ENCODE measurements at regions not wholly inside any gene's neighbourhood (a gene's known extent, or its start where the extent isn't known, plus 50 kb on each side); places are given as distances from the start of the nearest gene placed in this dataset.

GRCh38 chr7:51455513-51455912 lies 138.9 kb upstream of the COBL start:
- Histone ChIP-seq H3K23ac (ENCODE audit: insufficient read length) (no peak overlapping the region), H3K4me3 (ENCODE audit: extremely low read depth in 1 of 4, insufficient read depth in 2 of 4, low read depth in 3 of 4, low read length in 4 of 4) (no peak overlapping the region), H2BK15ac (ENCODE audit: low read length) (no peak overlapping the region), H3K36me3 (ENCODE audit: control insufficient read depth in 2 of 4, insufficient read depth in 4 of 4, low read length in 3 of 4) (no peaks in the 10 kb centered on the region), H3K9me3 (ENCODE audit: insufficient read depth in 2 of 2, low read depth in 1 of 2, low read length in 1 of 2) (no peaks in the 10 kb centered on the region), H3K4ac (replicated peaks; ENCODE audit: insufficient read length, low read depth, low read length) (no peak overlapping the region), H3K27ac (ENCODE audit: low read depth, low read length) (no peak overlapping the region), H2AFZ (ENCODE audit: low read length) (0 out of 2 replicates have a peak overlapping the region, but pooled peaks have one; percentile 1), H4K91ac (replicated peaks; ENCODE audit: insufficient read length, low read length) (no peak overlapping the region), H4K20me1 (replicated peaks in 1 of 2; ENCODE audit: control insufficient read depth in 1 of 2, insufficient read depth in 2 of 2, low read length in 2 of 2) (no peaks in the 10 kb centered on the region), H2BK120ac (replicated peaks; ENCODE audit: low read depth, low read length) (no peak overlapping the region), H3K79me1 (ENCODE audit: low read depth, low read length) (no peaks in the 10 kb centered on the region), H2AK5ac (ENCODE audit: low read depth, low read length) (no peak overlapping the region), H3K27me3 (replicated peaks in 1 of 4; ENCODE audit: control insufficient read depth in 3 of 4, extremely low read depth in 1 of 4, insufficient read depth in 3 of 4, low read length in 3 of 4) (peaks cover 0 to 9% (median 6%) of the 10 kb centered on the region in 4 experiments; a peak in 3 of 7 replicates), H3K9ac (replicated peaks in 1 of 4; ENCODE audit: extremely low read depth in 1 of 4, low read depth in 3 of 4, low read length in 3 of 4) (no peak overlapping the region), H3K18ac (ENCODE audit: extremely low read depth, low read length) (no peak overlapping the region), H3K23me2 (ENCODE audit: low read depth, low read length) (no peaks in the 10 kb centered on the region), H3K56ac (replicated peaks; ENCODE audit: insufficient read length, low read depth, low read length) (no peak overlapping the region), H4K5ac (ENCODE audit: insufficient read length, low read depth, low read length) (no peak overlapping the region), H3K79me2 (ENCODE audit: control insufficient read depth in 1 of 2, insufficient read depth in 2 of 2, low read length in 2 of 2) (no peaks in the 10 kb centered on the region), H3K4me1 (replicated peaks in 1 of 4; ENCODE audit: control insufficient read depth in 3 of 4, insufficient read depth in 4 of 4, low read length in 3 of 4) (peaks cover 0 to 14% (median 7%) of the 10 kb centered on the region in 4 experiments; a peak in 5 of 7 replicates), H4K8ac (ENCODE audit: extremely low read depth, insufficient read depth, low read length) (no peak overlapping the region), H2BK20ac (ENCODE audit: low read length) (no peak overlapping the region), H3K14ac (ENCODE audit: insufficient read length) (no peak overlapping the region), H2BK5ac (ENCODE audit: low read depth, low read length) (no peak overlapping the region), H2BK12ac (ENCODE audit: low read depth, low read length) (no peak overlapping the region), H3K4me2 (ENCODE audit: insufficient read depth in 1 of 2, low read depth in 2 of 2, low read length in 2 of 2) (no peak overlapping the region)
- WGBS, 2 experiments (ENCODE audit: extremely low coverage in 1 of 2, insufficient coverage in 1 of 2, insufficient read length in 1 of 2, insufficient replicate concordance in 2 of 2, low coverage in 1 of 2, low lambda C conversion rate in 2 of 2, missing lambda C conversion rate in 1 of 2): 85% methylated on average over 3 of the region's 3 CpGs; no CpG with 5 or more reads in 1 of the 2 experiments
- ChIA-PET CTCF (ENCODE audit: partially characterized antibody) (interaction anchor here (0.9 to 3.5 kb wide), 7 partner anchors 10 to 170 kb away, joined by 3 to 17 read pairs (median 3); no protein-coding TSS in a partner anchor), POLR2A (ENCODE audit: partially characterized antibody) (interaction anchor here (1.2 kb wide), 1 partner anchor 9 kb away, joined by 4 read pairs; no protein-coding TSS in a partner anchor)
- DNase-seq (ENCODE audit: low read depth in 1 of 2, low spot score in 2 of 2) (no peak), FAIRE-seq (peak; percentile 57)
- TF ChIP-seq ATF2 (IDR thresholded peaks at IDR 0.05; ENCODE audit: low read length) (no peak), RNF2 (IDR thresholded peaks at IDR 0.05; ENCODE audit: borderline replicate concordance, low read depth, low read length, missing control alignments, poor library complexity, severe bottlenecking) (no peak), SAP30 (IDR thresholded peaks at IDR 0.05; ENCODE audit: insufficient read depth, insufficient replicate concordance, low read length) (no peak), CHD2 (IDR thresholded peaks at IDR 0.05; ENCODE audit: low read length) (no peak), SIN3A (conservative IDR thresholded peaks at IDR 0.05 in 1 of 2, IDR thresholded peaks at IDR 0.05 in 1 of 2; ENCODE audit: low read depth in 1 of 2, low read length in 2 of 2) (no peak), SP4 (IDR thresholded peaks at IDR 0.05; ENCODE audit: low read length) (no peak), SUZ12 (IDR thresholded peaks at IDR 0.05; ENCODE audit: low read length) (no peak), POLR2A (IDR thresholded peaks at IDR 0.05; ENCODE audit: control extremely low read depth in 1 of 2, low read depth in 2 of 2, low read length in 2 of 2) (no peak), KDM1A (IDR thresholded peaks at IDR 0.05; ENCODE audit: borderline replicate concordance, low read length) (no peak), GTF2F1 (IDR thresholded peaks at IDR 0.05; ENCODE audit: borderline replicate concordance, low read depth, low read length) (no peak), CEBPB (IDR thresholded peaks at IDR 0.05; ENCODE audit: low read depth, low read length) (no peak), CBX8 (IDR thresholded peaks at IDR 0.05; ENCODE audit: borderline replicate concordance, low read depth, low read length) (no peak), BCL11A (IDR thresholded peaks at IDR 0.05; ENCODE audit: low read depth in 2 of 2, low read length in 2 of 2) (no peak)

Measured in H1 (cell line).